Liver (tissue), 8 donors: ENCODE measurements at regions not wholly inside any gene's neighbourhood (a gene's known extent, or its start where the extent isn't known, plus 50 kb on each side); places are given as distances from the start of the nearest gene placed in this dataset.

Source experiments
- DNase-seq: peaks from one replicate; pipeline ENCODE4 v3.0.0-alpha.2; 2017; ENCODE audit warnings: low spot score
- H3K27ac ChIP-seq, 2 donors: one replicate each; pipeline ENCODE4 v1.7.0; 2013; ENCODE audit warnings: inconsistent platforms in 2 of 2, low read length in 2 of 2, control low read depth in 1 of 2, low read depth in 1 of 2, mild to moderate bottlenecking in 1 of 2
- H3K27me3 ChIP-seq, 4 donors: one replicate each; pipeline versions ENCODE4 v1.6.1 to v1.7.0; 2013; ENCODE audit warnings: low read length in 3 of 4, inconsistent platforms in 1 of 4, mild to moderate bottlenecking in 1 of 4, moderate library complexity in 1 of 4; ENCODE audit not compliant: control insufficient read depth in 4 of 4, insufficient read depth in 4 of 4
- H3K36me3 ChIP-seq, 4 donors: one replicate each; pipeline versions ENCODE4 v1.6.1 to v1.7.0; 2013; ENCODE audit warnings: low read length in 3 of 4, mild to moderate bottlenecking in 3 of 4, low read depth in 1 of 4, moderate library complexity in 1 of 4; ENCODE audit not compliant: control insufficient read depth in 4 of 4, insufficient read depth in 3 of 4
- H3K4me1 ChIP-seq, 4 donors: one replicate each; pipeline versions ENCODE4 v1.6.1 to v1.7.0; 2013; ENCODE audit warnings: low read length in 3 of 4, mild to moderate bottlenecking in 3 of 4, moderate library complexity in 1 of 4; ENCODE audit not compliant: control insufficient read depth in 4 of 4, insufficient read depth in 4 of 4
- H3K4me3 ChIP-seq, 3 donors: one replicate each; pipeline versions ENCODE4 v1.6.1 to v1.7.0; 2013; ENCODE audit warnings: low read length in 3 of 3, control low read depth in 1 of 3, low read depth in 1 of 3, mild to moderate bottlenecking in 1 of 3
- H3K9ac ChIP-seq, 2 donors: one replicate each; pipeline ENCODE4 v1.7.0; 2013; ENCODE audit warnings: low read length in 2 of 2, mild to moderate bottlenecking in 2 of 2, moderate library complexity in 2 of 2, control low read depth in 1 of 2, low read depth in 1 of 2
- H3K9me3 ChIP-seq, 4 donors: one replicate each; pipeline versions ENCODE4 v1.6.1 to v1.7.0; 2013; ENCODE audit warnings: low read length in 3 of 4; ENCODE audit not compliant: control insufficient read depth in 4 of 4
- ATF3 ChIP-seq: IDR thresholded peaks from 2 replicates; pipeline ENCODE4 v1.6.1; 2016; ENCODE audit warnings: antibody characterized with exemption
- CTCF ChIP-seq: fragments of 150-350 bp; IDR thresholded peaks from 2 replicates; pipeline ENCODE4 v1.5.1; 2017; ENCODE audit warnings: improper control_type of control experiment, low read depth, low read length; ENCODE audit not compliant: missing input control
- EGR1 ChIP-seq, 2 donors: IDR thresholded peaks; 2 replicates each; pipeline ENCODE4 v1.6.1; 2016 to 2018; ENCODE audit warnings: antibody characterized with exemption in 2 of 2, low read depth in 2 of 2
- FOXA1 ChIP-seq: IDR thresholded peaks from 2 replicates; pipeline ENCODE4 v1.6.1; 2016; ENCODE audit warnings: antibody characterized with exemption
- FOXA2 ChIP-seq: IDR thresholded peaks from 2 replicates; pipeline ENCODE4 v1.6.1; 2016; ENCODE audit warnings: antibody characterized with exemption
- GABPA ChIP-seq, 2 donors: IDR thresholded peaks in 1 of 2; conservative IDR thresholded peaks in 1 of 2; 2 replicates each; pipeline ENCODE4 v1.6.1; 2016; ENCODE audit warnings: antibody characterized with exemption in 2 of 2, mild to moderate bottlenecking in 1 of 2, moderate library complexity in 1 of 2
- HNF4G ChIP-seq: IDR thresholded peaks from 2 replicates; pipeline ENCODE4 v1.6.1; 2016; ENCODE audit warnings: antibody characterized with exemption
- JUND ChIP-seq, 2 donors: IDR thresholded peaks; 2 replicates each; pipeline ENCODE4 v1.6.1; 2016; ENCODE audit warnings: antibody characterized with exemption in 2 of 2
- NR2F2 ChIP-seq: IDR thresholded peaks from 2 replicates; pipeline ENCODE4 v1.6.1; 2016; ENCODE audit warnings: antibody characterized with exemption
- RAD21 ChIP-seq, 2 donors: IDR thresholded peaks; 2 replicates each; pipeline ENCODE4 v1.6.1; 2016; ENCODE audit warnings: antibody characterized with exemption in 2 of 2, mild to moderate bottlenecking in 2 of 2
- REST ChIP-seq: IDR thresholded peaks from 2 replicates; pipeline ENCODE4 v1.6.1; 2016; ENCODE audit warnings: antibody characterized with exemption, mild to moderate bottlenecking
- SP1 ChIP-seq: IDR thresholded peaks from 2 replicates; pipeline ENCODE4 v1.6.1; 2018; ENCODE audit warnings: antibody characterized with exemption, mild to moderate bottlenecking
- TAF1 ChIP-seq: conservative IDR thresholded peaks from 2 replicates; pipeline ENCODE4 v1.6.1; 2016; ENCODE audit warnings: antibody characterized with exemption, mild to moderate bottlenecking
- YY1 ChIP-seq: IDR thresholded peaks from 2 replicates; pipeline ENCODE4 v1.6.1; 2016; ENCODE audit warnings: antibody characterized with exemption, mild to moderate bottlenecking
- ZBTB33 ChIP-seq: IDR thresholded peaks from 2 replicates; pipeline ENCODE4 v1.6.1; 2016; ENCODE audit warnings: antibody characterized with exemption
- WGBS: extraction: QIAGEN DNeasy Blood & Tissue Kit; methylation state at CpG from one replicate; pipeline ENCODE4 v1.1.7; 2013; 5-methylcytosine and 5-hydroxymethylcytosine counted together
- donor health status: healthy.
- donor health status: healthy.
- donor health status: healthy.
- donor health status: healthy.
- donor health status: healthy.

GRCh38 chr13:73369095-73369494, 310.3 kb downstream of the KLF5 start:
- 60% methylated on average over 2 of the region's 2 CpGs for WGBS
- no peak for DNase-seq

GRCh38 chr13:73368608-73369007, 309.8 kb downstream of the KLF5 start:
- Histone ChIP-seq H3K4me3 (no peak overlapping the region), H3K9me3 (no peaks in the 10 kb centered on the region), H3K27ac (no peak overlapping the region), H3K4me1 (no peaks in the 10 kb centered on the region), H3K27me3 (no peaks in the 10 kb centered on the region), H3K9ac (no peak overlapping the region), H3K36me3 (peaks cover 0 to 1% (median 0%) of the 10 kb centered on the region in 4 donors)
- WGBS = 76% methylated on average over 5 of the region's 5 CpGs
- DNase-seq = no peak
- TF ChIP-seq ZBTB33 (no peak), NR2F2 (no peak), EGR1 (IDR thresholded peaks at IDR 0.05; ENCODE audit: low read depth in 2 of 2) (no peak), JUND (IDR thresholded peaks at IDR 0.05) (no peak)

More at GRCh38 chr13:73369095-73369494, 310.3 kb downstream of the KLF5 start:
- Histone ChIP-seq H3K9ac (no peak overlapping the region), H3K27me3 (no peaks in the 10 kb centered on the region), H3K4me1 (no peaks in the 10 kb centered on the region), H3K27ac (no peak overlapping the region), H3K9me3 (no peaks in the 10 kb centered on the region), H3K4me3 (no peak overlapping the region), H3K36me3 (peaks cover 0 to 1% (median 0%) of the 10 kb centered on the region in 4 donors)
- TF ChIP-seq CTCF = no peak
- TF ChIP-seq FOXA2 = no peak
- TF ChIP-seq REST = no peak
- TF ChIP-seq FOXA1 = no peak

- no peak overlapping the region for H3K4me3 ChIP-seq
- WGBS = 76% methylated on average over 5 of the region's 5 CpGs
- H3K27me3 ChIP-seq = no peaks in the 10 kb centered on the region
- no peak overlapping the region for H3K27ac ChIP-seq
- no peak overlapping the region for H3K9ac ChIP-seq
- H3K36me3 ChIP-seq = peaks cover 0 to 1% (median 0%) of the 10 kb centered on the region in 4 donors
- no peak for DNase-seq
- no peaks in the 10 kb centered on the region for H3K4me1 ChIP-seq
- H3K9me3 ChIP-seq = no peaks in the 10 kb centered on the region
- no peak for TF ChIP-seq FOXA2
- no peak for TF ChIP-seq FOXA1
- no peak for TF ChIP-seq GABPA (IDR thresholded peaks at IDR 0.05 in 1 of 2, conservative IDR thresholded peaks at IDR 0.05 in 1 of 2)
- TF ChIP-seq EGR1 (IDR thresholded peaks at IDR 0.05; ENCODE audit: low read depth in 2 of 2) = no peak
- TF ChIP-seq ATF3 = no peak
- no peak for TF ChIP-seq REST
- no peak for TF ChIP-seq HNF4G
- TF ChIP-seq NR2F2 = no peak
- no peak for TF ChIP-seq RAD21 (IDR thresholded peaks at IDR 0.05)
- no peak for TF ChIP-seq SP1
- TF ChIP-seq YY1 = no peak
- TF ChIP-seq TAF1 = no peak
Measured at GRCh38 chr13:73367886-73368285, 309.1 kb downstream of the KLF5 start.
